Endodermal cell (in vitro differentiated cells): ENCODE measurements at regions not wholly inside any gene's neighbourhood (a gene's known extent, or its start where the extent isn't known, plus 50 kb on each side); places are given as distances from the start of the nearest gene placed in this dataset.

Source experiments
- DNase-seq: peaks from one replicate; pipeline ENCODE4 v3.0.0-alpha.2; 2017
- H3K27ac ChIP-seq: 2 replicates; pipeline ENCODE4 v1.5.1; 2013; ENCODE audit warnings: mild to moderate bottlenecking, low read depth, low read length, moderate library complexity
- H3K27me3 ChIP-seq: 2 replicates; pipeline ENCODE4 v1.6.1; 2013; ENCODE audit warnings: mild to moderate bottlenecking, low read length, moderate library complexity; ENCODE audit not compliant: insufficient read depth, control insufficient read depth, poor library complexity, severe bottlenecking
- H3K36me3 ChIP-seq: 2 replicates; pipeline ENCODE4 v1.7.0; 2013; ENCODE audit warnings: mild to moderate bottlenecking, low read length, moderate library complexity; ENCODE audit not compliant: control insufficient read depth, insufficient read depth
- H3K4me1 ChIP-seq: one replicate; pipeline ENCODE4 v1.7.0; 2013; ENCODE audit warnings: low read length; ENCODE audit not compliant: control insufficient read depth, insufficient read depth
- H3K4me3 ChIP-seq: 2 replicates; pipeline ENCODE4 v1.5.1; 2013; ENCODE audit warnings: mild to moderate bottlenecking, low read length, moderate library complexity
- H3K9ac ChIP-seq: 2 replicates; pipeline ENCODE4 v1.6.1; 2013; ENCODE audit warnings: mild to moderate bottlenecking, low read length, moderate library complexity; ENCODE audit not compliant: poor library complexity, severe bottlenecking; ENCODE audit errors: extremely low read depth
- H3K9me3 ChIP-seq: 2 replicates; pipeline ENCODE4 v1.6.1; 2013; ENCODE audit warnings: mild to moderate bottlenecking, low read length, moderate library complexity; ENCODE audit not compliant: control insufficient read depth
- H3K27ac Mint-ChIP-seq: 2 replicates; pipeline ENCODE4 v1.8.0; 2020; ENCODE audit warnings: mixed read lengths
- H3K27me3 Mint-ChIP-seq: 2 replicates; pipeline ENCODE4 v1.8.0; 2021; ENCODE audit warnings: mild to moderate bottlenecking, mixed read lengths; ENCODE audit not compliant: insufficient read depth
- H3K36me3 Mint-ChIP-seq: 2 replicates; pipeline ENCODE4 v1.8.0; 2020; ENCODE audit warnings: low read depth, mixed read lengths
- H3K4me1 Mint-ChIP-seq: 2 replicates; pipeline ENCODE4 v1.8.0; 2020; ENCODE audit warnings: mixed read lengths
- H3K4me3 Mint-ChIP-seq: 2 replicates; pipeline ENCODE4 v1.8.0; 2020; ENCODE audit warnings: mild to moderate bottlenecking, moderate library complexity, mixed read lengths
- H3K9me3 Mint-ChIP-seq: 2 replicates; pipeline ENCODE4 v1.8.0; 2020; ENCODE audit warnings: mild to moderate bottlenecking, mixed read lengths
- CTCF ChIP-seq: fragments of 200-600 bp; sonication (generic); conservative IDR thresholded peaks from 2 replicates; pipeline ENCODE4 v1.5.0; 2021; ENCODE audit warnings: antibody characterized with exemption, mild to moderate bottlenecking
- WGBS, 2 experiments: methylation state at CpG; one replicate each; pipeline versions ENCODE4 v1.1.5 to v1.1.7; 2013; ENCODE audit warnings: missing lambda C conversion rate in 2 of 2, mixed read lengths in 1 of 2; ENCODE audit not compliant: insufficient coverage in 1 of 2, insufficient read length in 1 of 2; 5-methylcytosine and 5-hydroxymethylcytosine counted together

GRCh38 chr2:57156231-57156924 is 890.2 kb upstream of the VRK2 start:
- Histone ChIP-seq H3K27ac (no peak overlapping the region), H3K4me1 (no peaks in the 10 kb centered on the region), H3K4me3 (peak overlapping the region; percentile 23), H3K36me3 (no peaks in the 10 kb centered on the region), H3K9me3 (peaks cover 13% of the 10 kb centered on the region), H3K27me3 (no peaks in the 10 kb centered on the region), H3K9ac (no peak overlapping the region)
- 83 to 100% methylated on average over 2 of the region's 2 CpGs for WGBS, 2 experiments
- peak; percentile 49 for DNase-seq
- no peak overlapping the region for H3K4me3 Mint-ChIP-seq
- no peak for TF ChIP-seq CTCF
- H3K27ac Mint-ChIP-seq, result no peak overlapping the region
- H3K27me3 Mint-ChIP-seq, result no peaks in the 10 kb centered on the region
- no peaks in the 10 kb centered on the region for H3K36me3 Mint-ChIP-seq
- peaks cover 7% of the 10 kb centered on the region for H3K9me3 Mint-ChIP-seq
- peaks cover 2% of the 10 kb centered on the region for H3K4me1 Mint-ChIP-seq

GRCh38 chr2:57160976-57161375 is 885.6 kb upstream of the VRK2 start:
- peaks cover 5% of the 10 kb centered on the region for H3K27me3 ChIP-seq
- no peak overlapping the region for H3K9ac ChIP-seq
- H3K9me3 Mint-ChIP-seq, result peaks cover 7% of the 10 kb centered on the region
- no peak for DNase-seq
- no peaks in the 10 kb centered on the region for H3K36me3 Mint-ChIP-seq
- no peak overlapping the region for H3K27ac ChIP-seq
- no peaks in the 10 kb centered on the region for H3K36me3 ChIP-seq
- WGBS, 2 experiments, result 100% methylated on average over 1 to 2 of the region's 2 CpGs
- no peaks in the 10 kb centered on the region for H3K27me3 Mint-ChIP-seq
- TF ChIP-seq CTCF, result no peak
- H3K4me1 ChIP-seq, result no peaks in the 10 kb centered on the region
- peaks cover 12% of the 10 kb centered on the region for H3K9me3 ChIP-seq
- no peak overlapping the region for H3K27ac Mint-ChIP-seq
- H3K4me1 Mint-ChIP-seq, result peaks cover 2% of the 10 kb centered on the region
- H3K4me3 ChIP-seq, result no peak overlapping the region
- no peak overlapping the region for H3K4me3 Mint-ChIP-seq

GRCh38 chr2:57177176-57177575 is 869.4 kb upstream of the VRK2 start:
- Histone ChIP-seq H3K27ac (no peak overlapping the region), H3K4me3 (no peak overlapping the region), H3K4me1 (no peaks in the 10 kb centered on the region), H3K9me3 (no peaks in the 10 kb centered on the region), H3K9ac (no peak overlapping the region), H3K36me3 (no peaks in the 10 kb centered on the region), H3K27me3 (peaks cover 10% of the 10 kb centered on the region)
- DNase-seq, result no peak
- Mint-ChIP-seq H3K27me3 (no peaks in the 10 kb centered on the region), H3K36me3 (no peaks in the 10 kb centered on the region), H3K27ac (no peak overlapping the region), H3K4me3 (no peak overlapping the region), H3K9me3 (no peaks in the 10 kb centered on the region), H3K4me1 (no peaks in the 10 kb centered on the region)
- TF ChIP-seq CTCF, result no peak
- 80 to 87% methylated on average over 1 of the region's 1 CpG for WGBS, 2 experiments
